Kidney (tissue), 13 donors: ENCODE measurements at regions not wholly inside any gene's neighbourhood (a gene's known extent, or its start where the extent isn't known, plus 50 kb on each side); places are given as distances from the start of the nearest gene placed in this dataset.
"Not testable (repeated sequence)": the region's sequence is repeated elsewhere in the genome, so short reads cannot be mapped to it uniquely, and the experiment has no call there.

Source experiments
- DNase-seq, 5 donors: peaks; one replicate each; pipeline ENCODE4 v3.0.0-alpha.2; 2013 to 2020
- FAIRE-seq: peaks from 2 replicates; lab custom pipeline; 2012; peaks lifted over from hg19 to GRCh38; lab: Jason Lieb, UNC
- H3K27ac ChIP-seq, 2 donors: one replicate each; pipeline ENCODE4 v1.7.0; 2013; ENCODE audit warnings: low read depth in 2 of 2, low read length in 2 of 2, inconsistent platforms in 1 of 2
- H3K27me3 ChIP-seq: one replicate; pipeline ENCODE4 v1.7.1; 2013; ENCODE audit warnings: low read length, inconsistent platforms; ENCODE audit not compliant: control insufficient read depth, insufficient read depth
- H3K36me3 ChIP-seq, 3 donors: one replicate each; pipeline versions ENCODE4 v1.7.0 to v1.7.1; 2013; ENCODE audit warnings: low read length in 3 of 3, control low read depth in 1 of 3, inconsistent platforms in 1 of 3; ENCODE audit not compliant: insufficient read depth in 3 of 3, control insufficient read depth in 2 of 3
- H3K4me1 ChIP-seq, 3 donors: one replicate each; pipeline versions ENCODE4 v1.7.0 to v1.7.1; 2013; ENCODE audit warnings: low read length in 3 of 3, inconsistent platforms in 1 of 3, low read depth in 1 of 3; ENCODE audit not compliant: control insufficient read depth in 2 of 3, insufficient read depth in 2 of 3
- H3K4me3 ChIP-seq, 3 donors: one replicate each; pipeline versions ENCODE4 v1.7.0 to v1.8.1; 2013; ENCODE audit warnings: low read length in 3 of 3, control low read depth in 1 of 3, inconsistent platforms in 1 of 3
- H3K9ac ChIP-seq, 3 donors: one replicate each; pipeline versions ENCODE4 v1.7.0 to v1.7.1; 2013; ENCODE audit warnings: low read length in 3 of 3, control low read depth in 1 of 3, inconsistent platforms in 1 of 3
- H3K9me3 ChIP-seq, 3 donors: one replicate each; pipeline versions ENCODE4 v1.7.0 to v1.7.1; 2013; ENCODE audit warnings: low read length in 3 of 3, control low read depth in 1 of 3, inconsistent platforms in 1 of 3; ENCODE audit not compliant: control insufficient read depth in 2 of 3, insufficient read depth in 1 of 3
- CTCF ChIP-seq: IDR thresholded peaks from 3 replicates; pipeline ENCODE4 v1.5.1; 2012; ENCODE audit warnings: mild to moderate bottlenecking, moderate library complexity, borderline replicate concordance; ENCODE audit not compliant: insufficient read depth; ENCODE audit errors: extremely low read depth
- intact Hi-C: fragments of 100-400 bp; cut with DNase I; formaldehyde crosslinking; loops from one replicate; pipeline ENCODE4 v1.11.1; 2022
- donor health status: control.
- donor health status: control.
- donor health status: control.
- donor health status: control.
- donor health status: control.
- donor health status: DM: yes; HTN: yes; CAD: no.
- donor health status: Normal renal cell carcinoma (clear cell type).

- Histone ChIP-seq H3K9me3 (peaks cover 0 to 26% (median 2%) of the 10 kb centered on the region in 3 donors), H3K9ac (no peak overlapping the region), H3K27me3 (no peaks in the 10 kb centered on the region), H3K4me1 (no peaks in the 10 kb centered on the region), H3K36me3 (no peaks in the 10 kb centered on the region), H3K27ac (no peak overlapping the region), H3K4me3 (no peak overlapping the region)
- FAIRE-seq, result no peak
- intact Hi-C loops, result no loop called here
- TF ChIP-seq CTCF, result no peak
- DNase-seq, result peak in 4 of 5 donors; percentile 47 to 74 (median 64)
Observed at GRCh38 chr15:69876064-69876940, 221.4 kb downstream of the TLE3 start.

DNA sequence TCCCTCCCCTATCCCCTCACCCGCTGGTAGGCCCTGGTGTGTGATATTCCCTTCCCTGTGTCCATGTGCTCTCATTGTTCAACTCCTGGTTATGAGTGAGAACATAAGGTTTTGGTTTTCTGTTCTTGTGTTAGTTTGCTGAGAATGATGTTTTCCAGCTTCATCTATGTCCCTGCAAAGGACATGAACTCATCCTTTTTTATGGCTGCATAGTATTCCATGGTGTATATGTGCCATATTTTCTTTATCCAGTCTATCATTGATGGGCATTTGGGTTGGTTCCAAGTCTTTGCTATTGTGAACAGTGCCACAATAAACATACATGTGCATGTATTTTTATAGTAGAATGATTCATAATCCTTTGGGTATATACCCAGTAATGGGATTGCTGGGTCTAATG, 217.8 kb downstream of the TLE3 start:
- H3K4me1 ChIP-seq, DNase-seq, H3K27me3 ChIP-seq, H3K4me3 ChIP-seq, H3K9me3 ChIP-seq, H3K27ac ChIP-seq, FAIRE-seq, H3K9ac ChIP-seq, H3K36me3 ChIP-seq, intact Hi-C loops: not testable (repeated sequence)

DNA sequence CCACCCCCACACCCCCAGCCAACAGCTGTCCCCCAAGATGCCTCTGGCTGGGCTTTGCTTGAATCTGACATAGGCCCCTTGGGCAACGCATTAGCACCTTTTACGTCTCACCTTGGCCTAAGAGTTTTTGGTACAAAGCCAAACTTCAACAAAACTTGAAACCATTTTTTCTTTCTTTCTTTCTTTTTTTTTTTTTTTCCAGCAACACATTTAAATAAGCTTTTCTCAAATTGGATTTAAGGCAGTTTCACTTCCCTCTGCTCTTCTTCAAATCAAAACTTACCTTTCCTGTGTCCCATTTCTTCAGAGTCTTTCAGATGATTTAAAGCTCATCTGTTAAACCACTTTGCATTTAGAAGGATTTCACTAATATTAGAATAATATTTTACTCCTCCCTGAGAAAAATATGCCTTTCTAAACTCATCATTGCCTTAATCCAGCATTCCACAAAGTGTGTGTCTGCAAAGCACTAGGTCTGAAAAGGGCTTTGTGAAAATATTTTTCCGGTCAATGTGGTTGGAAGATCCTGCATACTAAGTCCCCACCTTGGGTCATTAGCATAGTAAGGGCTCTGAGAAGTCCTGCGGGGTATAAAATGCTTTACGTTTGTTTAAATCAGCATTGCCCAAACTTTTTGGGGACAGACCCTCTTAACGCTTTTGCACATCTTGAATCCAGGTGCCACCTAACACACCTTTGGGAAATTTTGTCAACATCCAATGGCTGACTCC, 217.0 kb downstream of the TLE3 start:
- H3K4me3 ChIP-seq, result no peak overlapping the region
- no peak for TF ChIP-seq CTCF
- no peaks in the 10 kb centered on the region for H3K36me3 ChIP-seq
- no peaks in the 10 kb centered on the region for H3K27me3 ChIP-seq
- intact Hi-C loops, result no loop called here
- DNase-seq, result no peak
- H3K27ac ChIP-seq, result no peak overlapping the region
- no peaks in the 10 kb centered on the region for H3K9me3 ChIP-seq
- no peak overlapping the region for H3K9ac ChIP-seq
- FAIRE-seq, result no peak
- no peaks in the 10 kb centered on the region for H3K4me1 ChIP-seq

- intact Hi-C loops, result no loop called here
- no peak for TF ChIP-seq CTCF
- Histone ChIP-seq H3K27ac (no peak overlapping the region), H3K27me3 (no peaks in the 10 kb centered on the region), H3K9me3 (no peaks in the 10 kb centered on the region), H3K4me3 (no peak overlapping the region), H3K36me3 (no peaks in the 10 kb centered on the region), H3K9ac (no peak overlapping the region), H3K4me1 (no peaks in the 10 kb centered on the region)
- DNase-seq (no peak), FAIRE-seq (no peak)
Observed at GRCh38 chr15:69881302-69881670, 216.4 kb downstream of the TLE3 start.
